ENCODE measurements at regions not wholly inside any gene's neighbourhood (a gene's known extent, or its start where the extent isn't known, plus 50 kb on each side); places are given as distances from the start of the nearest gene placed in this dataset.

- BruUV-seq (replicated peaks) = no TSS peak
- CTCF ChIA-PET = no interaction called here
- peaks cover 39% of the 10 kb centered on the region for H3K4me1 ChIP-seq (ENCODE audit: control insufficient read depth, extremely low read depth, insufficient read depth, low read length)
Observed at GRCh38 chr9:110086537-110086936, 121.4 kb downstream of the C9orf152 start.

More at GRCh38 chr9:110086537-110086936, 121.4 kb downstream of the C9orf152 start:
- Histone ChIP-seq H3K27ac (ENCODE audit: insufficient read depth, low read depth, low read length) (no peak overlapping the region), H3K4me3 (replicated peaks in 1 of 3; ENCODE audit: insufficient read depth in 1 of 3, low read depth in 1 of 3, low read length in 3 of 3) (no peak overlapping the region), H3K9ac (replicated peaks; ENCODE audit: extremely low read depth, insufficient read depth, low read length) (no peak overlapping the region), H3K9me3 (replicated peaks; ENCODE audit: control insufficient read depth, insufficient read depth, low read length) (no peaks in the 10 kb centered on the region), H3K36me3 (ENCODE audit: control insufficient read depth in 2 of 2, extremely low read depth in 1 of 2, insufficient read depth in 2 of 2, low read length in 2 of 2) (peaks cover 0 to 5% of the 10 kb centered on the region in 2 experiments), H3K27me3 (ENCODE audit: control insufficient read depth in 2 of 2, insufficient read depth in 2 of 2, low read length in 2 of 2) (no peaks in the 10 kb centered on the region), H4K20me1 (replicated peaks; ENCODE audit: control insufficient read depth, extremely low read depth, insufficient read depth, low read length) (peaks cover 6% of the 10 kb centered on the region), H2AFZ (ENCODE audit: low read depth, low read length) (no peak overlapping the region), H3K79me2 (ENCODE audit: control insufficient read depth, insufficient read depth, low read length) (peaks cover 97% of the 10 kb centered on the region), H3K9me1 (replicated peaks; ENCODE audit: control insufficient read depth, extremely low read depth, insufficient read depth, low read length) (no peaks in the 10 kb centered on the region), H3K4me2 (ENCODE audit: insufficient read depth, low read length) (no peak overlapping the region)
- FAIRE-seq (no peak), DNase-seq (ENCODE audit: low read depth, low spot score) (no peak)
- intact Hi-C loops (cut with micrococcal nuclease) = no loop called here
- dilution Hi-C loops (cut with MboI; ENCODE audit: extremely low pct_ligation_motif_present, low sequenced_read_pairs) = no loop called here
- no peak for TF ChIP-seq GATA2 (IDR thresholded peaks at IDR 0.05; ENCODE audit: insufficient read depth, insufficient read length, low read depth, low read length)
- TF ChIP-seq FOS (IDR thresholded peaks at IDR 0.05; ENCODE audit: borderline replicate concordance, insufficient read depth, low read length) = no peak
- no peak for TF ChIP-seq MYC (IDR thresholded peaks at IDR 0.05; ENCODE audit: low read depth, low read length)
- TF ChIP-seq CTCF (IDR thresholded peaks at IDR 0.05; ENCODE audit: extremely low read depth in 1 of 2, insufficient read depth in 1 of 2, low read depth in 1 of 2, low read length in 2 of 2) = no peak
- no peak for TF ChIP-seq EZH2 (IDR thresholded peaks at IDR 0.05; ENCODE audit: borderline replicate concordance, low read depth, low read length, severe bottlenecking)
- TF ChIP-seq POLR2A (IDR thresholded peaks at IDR 0.05; ENCODE audit: low read depth, low read length) = no peak
- TF ChIP-seq JUN (IDR thresholded peaks at IDR 0.05; ENCODE audit: borderline replicate concordance, insufficient read depth, insufficient read length, low read depth) = no peak
- TF ChIP-seq MAX (IDR thresholded peaks at IDR 0.05; ENCODE audit: insufficient read depth, insufficient read length) = no peak
- no peak for TF ChIP-seq POLR2AphosphoS5 (IDR thresholded peaks at IDR 0.05; ENCODE audit: insufficient read depth, low read depth, low read length)
- POLR2A ChIA-PET = no interaction called here

Data from endothelial cell of umbilical vein (primary cell).